Lung microvascular endothelial cell (primary cell): ENCODE measurements at regions not wholly inside any gene's neighbourhood (a gene's known extent, or its start where the extent isn't known, plus 50 kb on each side); places are given as distances from the start of the nearest gene placed in this dataset.

Source experiments
- DNase-seq, 2 donors: peaks; one replicate each; pipeline versions ENCODE4 v3.0.0 to v3.0.0-alpha.2; 2010; ENCODE audit warnings: low read depth in 2 of 2

GRCh38 chr16:73378471-73378870 is 330.5 kb upstream of the ZFHX3 start:
- DNase-seq = no peak

DNA sequence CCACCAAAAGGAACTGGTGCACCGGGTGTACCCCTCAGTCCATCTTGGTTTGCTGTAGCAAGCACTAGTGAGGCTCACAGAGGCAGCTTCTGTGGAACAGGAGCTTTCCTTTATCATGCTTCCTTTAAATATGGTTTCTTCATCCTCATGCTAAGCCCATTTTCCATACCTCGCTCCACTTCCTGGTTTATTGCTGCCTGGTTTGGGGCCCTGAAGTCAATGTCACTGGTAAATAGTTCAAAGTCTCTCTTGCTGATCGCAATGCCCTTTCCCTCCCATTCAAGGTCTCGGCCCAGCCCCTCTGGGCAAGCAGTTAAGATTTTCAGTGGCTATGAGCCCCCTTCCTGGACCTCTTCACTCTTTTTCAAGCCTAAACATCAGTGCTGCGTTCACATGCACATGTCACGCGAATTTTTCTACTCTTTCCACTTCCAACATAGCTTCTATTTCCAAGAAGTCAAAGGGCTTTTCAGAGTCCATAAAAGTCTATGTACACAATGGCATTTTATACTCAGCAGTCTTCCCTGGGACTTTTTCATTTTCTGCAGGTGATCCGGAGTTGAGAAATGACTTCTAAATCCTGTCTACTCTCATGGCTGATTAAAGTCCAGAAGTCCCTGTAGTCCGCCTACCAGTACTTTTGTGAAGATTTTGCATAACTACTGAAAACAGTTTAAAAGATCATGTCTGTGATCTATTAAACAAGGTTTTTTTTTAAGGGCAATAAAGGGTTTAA is 323.8 kb upstream of the ZFHX3 start:
- no peak for DNase-seq

- no peak for DNase-seq
Measured at GRCh38 chr16:73369851-73370250, 321.9 kb upstream of the ZFHX3 start.

DNA sequence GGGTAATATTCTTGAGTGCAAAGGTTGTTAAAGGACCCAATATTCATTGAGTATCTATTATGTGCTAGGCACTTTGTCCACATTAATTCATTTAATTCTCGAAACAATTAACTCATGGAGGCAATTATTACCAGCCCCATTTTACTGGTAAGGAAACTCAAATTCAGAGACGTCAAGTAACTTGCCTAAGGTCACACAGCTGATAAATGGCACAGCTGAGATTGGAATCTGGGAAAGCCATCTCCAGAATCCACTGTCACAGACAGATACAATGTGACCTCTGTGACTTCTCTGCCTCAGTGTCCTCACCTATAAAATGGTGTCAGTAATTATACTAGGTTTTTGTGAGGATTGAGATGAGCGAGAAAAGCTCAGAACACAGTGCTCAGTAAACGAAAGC is 320.8 kb upstream of the ZFHX3 start:
- no peak for DNase-seq

DNA sequence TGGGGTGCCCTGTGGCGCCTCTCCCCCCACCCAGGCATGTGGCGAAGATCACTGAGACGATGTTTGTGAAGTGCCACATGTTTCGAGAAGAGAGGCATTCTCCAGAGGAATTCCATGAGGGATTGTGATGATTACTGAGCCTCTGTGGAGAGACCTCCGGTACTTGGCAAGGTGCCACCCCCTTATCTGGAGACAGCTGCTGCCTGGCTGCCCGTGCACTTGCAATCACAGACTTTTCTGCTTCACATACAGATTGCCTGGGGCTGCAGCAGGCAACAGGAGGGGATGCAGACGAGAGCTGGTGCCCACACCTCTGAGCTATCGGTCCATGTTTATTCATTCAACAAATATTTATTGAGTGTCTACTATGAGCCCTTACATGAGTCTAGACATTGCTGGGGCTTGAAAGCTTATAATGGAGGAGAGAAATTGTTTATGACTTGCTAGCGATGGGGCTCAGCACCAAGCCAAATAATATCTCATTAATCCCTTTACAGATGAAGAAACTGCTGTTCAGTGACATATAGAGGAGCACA is 317.2 kb upstream of the ZFHX3 start:
- DNase-seq = no peak

DNA sequence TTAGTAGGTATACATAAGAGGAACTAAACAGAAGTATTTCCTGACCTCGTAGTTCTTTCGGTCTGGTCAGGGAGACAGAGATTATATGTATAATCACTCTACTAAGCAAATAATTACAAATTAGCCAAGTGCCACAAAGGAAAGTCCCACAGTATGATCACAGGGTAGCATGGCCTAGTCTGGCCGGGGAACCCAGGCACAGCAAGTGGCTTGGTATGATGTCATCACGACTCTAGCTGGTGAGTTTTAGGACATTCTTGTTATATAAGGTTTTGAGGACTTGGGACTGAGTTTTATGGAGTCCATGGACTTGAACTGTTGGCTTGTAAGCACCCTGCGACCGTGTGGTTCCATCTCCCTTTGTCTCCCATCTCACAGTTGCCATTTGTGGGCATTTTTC is 316.5 kb upstream of the ZFHX3 start:
- no peak for DNase-seq

- DNase-seq = no peak
Measured at GRCh38 chr16:73361061-73361460, 313.1 kb upstream of the ZFHX3 start.

DNA sequence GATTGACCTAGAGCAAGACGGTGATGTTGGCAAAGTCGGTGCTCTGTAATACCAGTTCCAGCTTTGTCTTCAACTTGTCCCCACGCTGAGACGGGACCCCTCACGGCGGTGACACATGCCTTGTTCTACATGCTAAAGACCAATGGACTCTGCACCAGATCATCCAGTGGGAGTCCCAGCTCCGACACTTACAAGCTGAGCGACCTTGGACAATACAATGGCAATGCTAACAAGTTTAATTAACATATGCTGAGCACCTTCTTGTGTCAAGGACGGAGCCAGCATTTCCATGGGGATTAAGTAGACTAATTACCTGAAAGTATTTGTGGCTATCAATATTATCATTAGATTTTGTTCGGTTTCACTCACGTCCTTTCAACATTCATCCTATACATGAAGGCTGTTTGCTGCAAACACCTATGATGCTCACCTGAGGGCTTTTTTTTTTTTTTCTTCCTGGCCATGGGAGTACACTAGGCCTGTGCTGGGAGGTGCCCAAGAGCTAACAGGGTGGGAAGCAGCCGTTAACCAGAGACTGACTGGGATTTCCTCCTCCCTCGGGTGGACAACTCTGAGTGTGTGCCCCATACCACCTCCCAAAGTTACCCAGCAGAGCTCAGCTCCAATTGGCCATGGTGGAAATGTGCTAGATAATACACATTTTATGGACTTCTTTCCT is 308.6 kb upstream of the ZFHX3 start:
- DNase-seq = no peak

DNA sequence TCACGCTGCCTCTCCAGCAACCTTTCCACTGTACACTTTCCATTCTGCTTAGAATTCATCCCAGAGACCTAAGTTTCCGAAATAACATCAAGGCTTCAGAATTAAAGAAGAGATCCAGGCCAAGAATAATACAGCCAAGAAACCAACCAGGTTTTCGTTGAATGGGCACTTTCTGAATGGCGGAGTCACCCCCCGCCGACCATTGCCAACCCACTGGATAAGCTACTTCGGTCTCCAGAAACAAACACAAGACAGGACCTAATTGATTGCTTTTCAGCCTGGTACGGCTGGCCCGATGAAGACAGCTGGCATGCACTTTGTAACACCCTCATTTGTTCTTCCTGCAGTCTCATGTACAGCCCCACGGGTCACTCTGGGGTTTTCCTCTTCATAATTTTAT is 308.1 kb upstream of the ZFHX3 start:
- no peak for DNase-seq

GRCh38 chr16:73354434-73354833 is 306.5 kb upstream of the ZFHX3 start:
- DNase-seq = no peak

DNA sequence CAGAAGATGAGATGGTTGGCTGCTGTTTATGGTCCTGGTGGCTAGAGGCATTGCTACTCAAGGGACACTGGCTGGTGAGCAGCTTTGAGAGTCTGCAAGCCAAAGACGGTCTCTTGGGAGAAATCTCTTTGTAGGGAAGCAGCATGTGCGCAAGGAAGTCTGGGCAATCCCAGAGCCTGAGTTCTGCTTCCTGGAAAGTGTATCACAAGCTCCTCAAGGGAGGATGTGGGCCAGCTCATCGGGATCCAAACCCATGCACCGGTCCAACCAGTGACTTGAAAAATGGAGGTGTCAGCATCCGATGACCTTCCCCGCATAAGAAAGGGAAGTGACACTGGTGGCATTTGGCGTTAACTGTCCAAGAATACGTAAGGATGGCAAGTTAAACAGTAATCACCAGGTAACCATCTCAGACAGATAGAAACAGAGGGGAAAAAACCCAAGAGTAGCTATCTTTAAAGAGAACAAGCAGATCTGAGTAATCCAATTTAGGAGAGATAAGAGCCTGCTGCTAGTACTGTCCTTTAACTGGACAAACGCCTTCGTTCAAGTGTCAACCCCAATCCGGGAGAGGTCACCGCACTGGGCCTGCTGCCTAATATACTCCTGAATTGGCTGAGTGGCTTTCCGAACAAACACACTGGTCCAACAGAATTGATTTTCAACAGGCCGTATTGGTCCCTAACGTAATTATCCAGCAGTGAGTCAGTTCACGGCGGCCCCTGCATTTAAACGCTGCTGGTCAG is 303.0 kb upstream of the ZFHX3 start:
- DNase-seq = no peak

DNA sequence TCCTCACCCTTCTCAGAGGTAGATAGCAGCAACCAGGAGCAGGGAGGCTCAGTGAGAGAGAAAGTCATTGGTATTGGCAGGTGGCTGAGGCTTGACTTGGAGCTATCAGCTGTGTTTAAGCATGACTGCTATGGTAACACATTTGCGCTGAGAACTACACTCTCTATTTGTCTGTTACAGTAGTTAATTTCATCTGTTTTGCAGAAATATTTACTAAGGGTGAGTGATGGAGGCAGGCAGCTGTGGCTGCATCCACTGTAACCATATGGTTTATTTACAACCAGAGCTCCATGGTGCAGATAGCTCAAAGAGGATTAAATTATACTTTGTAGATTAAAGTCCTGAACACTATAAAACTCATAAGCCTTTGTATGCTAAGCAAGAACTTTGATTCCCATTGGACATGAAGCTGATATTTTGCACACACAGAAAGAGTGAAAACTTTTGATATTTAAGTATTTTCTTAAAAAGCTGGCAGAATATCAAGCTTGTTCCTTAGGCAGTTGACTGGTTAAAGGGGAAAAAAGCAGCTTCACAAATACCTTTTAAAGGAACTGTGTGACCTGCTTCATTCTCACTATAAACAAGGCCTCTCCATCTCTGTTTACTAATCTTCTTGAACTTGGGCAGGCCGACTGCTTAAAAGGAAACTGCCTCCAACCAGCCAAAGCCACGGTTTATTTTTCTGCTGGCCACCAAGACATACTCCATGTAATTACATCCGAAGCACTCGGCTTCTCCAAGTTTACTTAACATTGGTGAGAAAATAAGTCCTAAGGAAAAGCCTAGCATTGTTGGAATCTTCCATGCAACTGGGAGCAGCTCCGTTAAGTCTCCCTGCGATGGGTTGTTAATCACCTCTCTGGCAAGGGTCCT is 299.8 kb upstream of the ZFHX3 start:
- no peak for DNase-seq

GRCh38 chr16:73339821-73340220 is 291.9 kb upstream of the ZFHX3 start:
- DNase-seq = no peak

GRCh38 chr16:73337373-73338296 is 289.7 kb upstream of the ZFHX3 start:
- DNase-seq = no peak

- DNase-seq = no peak
Measured at GRCh38 chr16:73329358-73330286, 281.7 kb upstream of the ZFHX3 start.

DNA sequence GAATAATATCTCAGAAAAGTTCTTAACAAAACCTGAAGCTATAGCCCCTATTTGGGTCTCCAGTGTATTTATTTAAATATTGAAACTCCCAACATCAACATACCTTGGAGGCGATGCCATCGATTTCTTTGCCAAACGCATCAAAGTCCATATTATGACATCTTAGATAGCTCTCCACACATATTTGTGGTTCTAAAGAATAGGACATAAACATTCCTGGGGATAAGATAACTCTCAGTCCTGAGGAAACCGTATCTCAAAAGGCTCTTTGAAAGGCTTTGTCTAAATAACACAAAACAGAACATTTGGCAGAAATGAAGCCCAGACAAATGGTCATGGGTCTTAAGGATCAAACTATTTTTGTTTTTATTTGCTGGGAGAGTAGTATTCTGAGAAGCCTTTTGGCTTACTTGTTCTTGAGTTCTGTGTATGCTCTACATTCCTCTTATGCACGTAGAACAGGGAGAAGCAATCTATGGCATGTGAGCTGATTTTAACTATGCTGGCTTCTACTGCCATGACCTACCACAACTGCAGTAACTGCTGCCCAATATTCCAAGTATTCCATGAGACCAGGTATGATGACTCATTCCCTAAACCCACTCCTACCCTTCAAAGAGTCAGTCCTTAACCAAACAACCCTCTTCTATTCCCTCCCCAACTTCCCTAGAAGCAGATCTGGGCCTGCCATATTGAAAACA is 279.0 kb upstream of the ZFHX3 start:
- DNase-seq = no peak

DNA sequence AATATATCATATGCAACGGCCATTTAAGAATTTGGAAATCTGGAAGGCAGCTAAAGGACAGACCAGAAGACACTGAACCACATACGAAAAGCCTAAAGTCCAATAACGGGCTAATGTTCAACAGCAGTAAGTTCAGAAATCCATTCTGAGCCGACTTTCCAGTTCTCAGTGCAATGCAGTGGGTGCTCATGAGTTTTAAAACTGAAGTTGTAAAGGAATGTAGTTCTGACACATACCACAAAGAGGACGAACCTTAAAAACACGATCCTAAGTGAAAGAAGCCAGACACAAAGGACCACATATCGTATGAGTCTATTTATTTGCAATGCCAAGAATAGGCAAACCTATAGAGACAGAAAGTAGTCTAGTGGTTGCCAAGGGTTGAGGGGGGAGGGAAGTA is 278.3 kb upstream of the ZFHX3 start:
- no peak for DNase-seq

DNA sequence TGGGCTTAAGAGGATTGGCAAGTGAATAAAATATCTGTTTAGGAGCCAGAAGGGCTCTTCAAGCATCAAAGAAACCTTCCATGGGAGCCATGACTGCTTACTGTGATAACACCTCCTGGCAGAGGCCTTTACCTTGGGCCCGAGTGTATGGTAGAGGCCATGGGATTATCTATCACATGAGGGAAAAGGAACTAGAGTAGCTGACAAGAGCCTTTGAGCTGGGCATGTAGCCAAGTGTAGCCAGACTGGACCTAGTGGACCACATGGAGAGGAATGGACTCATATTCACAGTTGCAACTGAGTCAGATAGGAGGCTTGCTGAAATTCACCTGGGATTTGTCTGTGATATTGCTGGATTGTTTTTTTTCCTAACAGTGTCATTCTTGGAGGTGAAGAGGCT is 276.0 kb upstream of the ZFHX3 start:
- DNase-seq = no peak

DNA sequence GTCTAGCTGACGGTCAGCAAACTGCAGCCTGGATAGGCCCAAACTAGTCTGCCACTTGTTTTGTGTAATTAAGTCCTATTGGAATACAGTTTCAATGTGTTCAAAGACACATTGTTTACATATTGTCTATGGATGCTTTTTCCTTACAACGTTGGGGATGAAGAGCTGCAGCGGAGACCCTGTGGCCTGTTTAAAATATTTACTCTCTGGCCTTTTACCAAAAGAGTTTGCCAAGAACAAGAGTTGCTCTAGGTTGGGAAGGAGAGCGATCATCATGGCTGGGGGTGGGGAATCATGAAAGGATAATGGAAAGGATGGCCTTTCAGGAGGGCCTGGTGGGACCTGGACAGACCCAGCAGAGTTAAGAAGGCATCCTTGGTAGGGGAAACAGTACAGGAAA is 274.9 kb upstream of the ZFHX3 start:
- DNase-seq = no peak
